ENCODE measurements at regions not wholly inside any gene's neighbourhood (a gene's known extent, or its start where the extent isn't known, plus 50 kb on each side); places are given as distances from the start of the nearest gene placed in this dataset.
A peak's percentile ranks its signal among the peaks of the same experiment; 100 is the strongest.
"Not testable (repeated sequence)": the region's sequence is repeated elsewhere in the genome, so short reads cannot be mapped to it uniquely, and the experiment has no call there.

DNA sequence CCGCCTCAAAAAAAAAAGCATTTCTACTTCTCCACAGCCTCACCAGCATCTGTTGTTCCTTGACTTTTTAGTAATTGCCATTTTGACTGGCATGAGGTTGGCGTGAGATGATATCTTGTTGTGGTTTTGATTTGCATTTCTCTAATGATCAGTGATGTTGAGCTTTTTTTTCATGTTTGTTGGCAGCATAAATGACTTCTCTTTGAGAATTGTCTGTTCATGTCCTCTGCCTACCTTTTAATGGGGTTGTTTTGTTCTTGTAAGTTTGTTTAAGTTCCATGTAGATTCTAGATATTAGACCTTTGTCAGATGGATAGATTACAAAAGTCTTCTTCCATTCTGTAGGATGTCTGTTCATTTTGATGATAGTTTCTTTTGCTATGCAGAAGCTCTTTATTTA lies 182.9 kb downstream of the FOXG1 start:
- no peak for DNase-seq

DNA sequence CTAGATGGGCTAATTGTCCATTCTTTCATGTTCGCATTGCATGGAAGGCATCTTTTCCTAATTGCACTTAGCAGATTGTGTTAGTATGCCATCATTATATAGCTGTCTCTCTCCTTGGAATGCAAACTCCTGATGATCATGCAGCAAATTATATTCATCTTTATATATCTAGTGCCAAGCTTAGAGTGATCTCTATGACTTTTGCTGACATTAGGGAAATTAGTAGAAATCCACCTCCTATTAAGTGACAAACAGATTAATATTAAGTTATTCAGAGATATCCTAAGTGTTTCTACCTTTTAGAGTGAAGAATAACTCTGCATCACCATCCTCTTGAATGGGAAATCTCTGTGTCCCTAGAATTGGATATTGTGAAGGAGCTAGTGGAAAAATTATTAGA lies 185.6 kb downstream of the FOXG1 start:
- DNase-seq, result no peak

DNA sequence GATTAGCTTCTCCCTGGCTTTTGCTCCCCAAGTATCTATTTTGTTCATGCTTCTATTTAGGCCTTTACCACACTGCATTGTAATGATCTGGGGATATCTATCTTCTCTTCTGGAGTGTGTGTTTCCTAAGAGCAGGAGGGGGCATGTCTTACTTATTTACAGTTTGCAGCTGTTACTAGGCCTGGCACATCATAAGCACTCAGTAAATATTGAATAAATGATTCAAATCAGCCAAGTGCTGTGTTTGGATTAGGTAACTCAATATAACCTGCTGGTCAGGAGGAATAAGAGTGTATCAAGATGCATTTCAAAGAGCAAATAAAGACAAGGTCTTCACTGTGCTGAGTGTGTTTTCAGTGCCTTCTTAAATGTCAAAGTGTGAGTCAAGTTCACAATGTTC lies 186.1 kb downstream of the FOXG1 start:
- DNase-seq, result no peak

DNA sequence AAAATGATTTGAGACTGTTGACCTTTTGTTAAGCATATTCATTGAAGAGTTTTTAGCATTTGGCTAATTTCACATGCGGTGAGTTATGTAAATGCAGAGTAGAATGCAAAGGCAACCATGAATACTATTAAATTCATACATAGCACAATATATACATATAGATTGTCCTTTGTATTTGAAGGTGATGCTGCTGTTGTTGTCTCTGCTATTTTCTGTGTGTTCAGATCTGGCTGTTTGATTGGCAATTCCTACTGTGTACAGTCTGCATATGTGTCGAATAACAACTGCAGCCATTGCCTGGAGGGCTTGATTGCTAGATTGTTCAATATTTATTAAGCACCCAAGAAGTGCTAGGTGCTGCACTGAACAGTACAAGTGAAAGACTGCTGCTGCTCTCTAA lies 187.4 kb downstream of the FOXG1 start:
- no peak for DNase-seq

DNA sequence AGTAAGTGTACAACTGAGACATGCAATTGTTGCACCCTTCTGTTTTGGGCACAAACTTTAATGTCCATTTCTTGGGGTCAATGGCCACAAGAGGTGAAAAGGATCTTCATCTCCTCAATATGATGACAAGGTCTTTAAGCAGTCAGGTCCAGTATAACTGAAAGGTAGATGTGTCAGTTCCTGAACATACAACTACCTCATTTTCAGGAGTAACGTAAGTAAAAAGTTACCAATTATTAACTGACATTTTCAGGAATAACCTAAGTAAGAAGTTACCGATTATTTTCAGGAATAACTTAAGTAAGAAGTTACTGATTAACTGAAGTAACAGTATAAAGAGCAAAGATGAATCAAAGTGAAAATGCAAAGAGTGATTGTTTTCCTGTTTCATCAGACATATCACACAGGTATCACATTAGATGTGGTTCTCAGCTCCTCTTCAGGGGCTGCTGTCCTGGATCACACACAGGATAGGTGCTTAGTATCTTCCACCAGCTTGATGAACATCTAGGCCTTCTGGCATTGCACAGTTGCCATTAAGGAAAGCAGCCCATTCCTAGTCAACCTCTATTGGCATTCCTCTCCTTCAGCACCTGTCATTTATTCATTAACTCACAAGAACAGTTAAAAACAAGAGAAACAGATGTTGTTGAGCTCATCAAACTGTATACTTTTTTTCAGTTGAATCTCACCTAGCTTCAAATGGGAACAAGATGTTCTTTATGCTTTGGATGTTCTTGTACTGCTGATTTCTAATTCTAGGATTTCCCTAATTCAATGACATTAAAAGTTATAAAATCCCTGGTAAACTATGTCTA lies 200.0 kb downstream of the FOXG1 start:
- no peak for DNase-seq

DNA sequence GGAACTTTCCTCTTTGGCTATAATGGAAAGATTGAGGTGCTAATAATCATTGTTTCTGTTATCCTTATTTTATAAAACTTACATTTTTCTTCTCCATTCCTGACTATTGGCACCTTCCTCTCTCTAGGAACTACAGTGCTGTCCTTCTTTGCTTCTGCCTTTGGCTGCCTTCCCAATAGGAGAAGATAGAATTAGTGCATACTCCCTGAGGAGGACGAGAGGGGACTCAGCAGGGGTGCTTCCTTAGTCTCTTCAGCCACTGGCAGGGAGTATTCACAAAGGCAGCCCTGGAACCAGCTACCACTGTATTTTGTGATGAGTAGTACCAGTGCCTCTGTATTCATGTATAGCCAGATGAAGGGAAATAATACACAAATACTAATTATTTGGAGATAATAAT lies 208.5 kb downstream of the FOXG1 start:
- DNase-seq, result no peak

DNA sequence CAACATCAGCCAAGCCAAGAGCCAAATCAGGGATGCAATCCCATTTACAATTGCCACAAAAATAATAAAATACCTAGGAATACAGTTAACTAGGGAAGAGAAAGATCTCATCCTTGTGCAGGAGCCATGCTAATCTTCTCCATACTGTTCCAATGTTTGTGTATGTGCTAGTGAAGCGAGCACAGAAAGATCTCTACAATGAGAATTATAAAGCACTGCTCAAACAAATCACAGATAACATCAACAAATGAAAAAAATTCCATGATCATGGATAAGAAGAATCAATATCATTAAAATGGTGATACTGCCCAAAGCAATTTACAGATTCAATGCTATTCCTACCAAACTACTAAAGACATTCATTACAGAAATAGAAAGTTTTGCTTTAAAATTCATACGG lies 215.6 kb downstream of the FOXG1 start:
- DNase-seq, result no peak

DNA sequence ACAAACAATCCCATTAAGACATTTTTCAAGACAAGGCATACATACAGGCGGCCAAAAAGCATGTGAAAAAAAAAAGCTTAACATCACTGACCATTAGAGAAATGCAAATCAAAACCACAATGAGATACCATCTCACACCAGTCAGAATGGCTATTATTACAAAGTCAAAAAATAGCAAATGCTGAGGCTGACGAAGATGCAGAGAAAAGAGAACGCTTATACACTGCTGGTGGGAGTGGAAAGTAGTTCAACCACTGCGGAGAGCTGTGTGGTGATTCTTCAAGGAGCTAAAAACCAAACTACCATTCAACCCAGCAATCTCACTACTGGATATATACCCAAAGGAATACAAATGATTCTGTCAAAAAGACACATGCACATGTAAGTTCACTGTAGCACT lies 216.7 kb downstream of the FOXG1 start:
- no peak for DNase-seq

DNA sequence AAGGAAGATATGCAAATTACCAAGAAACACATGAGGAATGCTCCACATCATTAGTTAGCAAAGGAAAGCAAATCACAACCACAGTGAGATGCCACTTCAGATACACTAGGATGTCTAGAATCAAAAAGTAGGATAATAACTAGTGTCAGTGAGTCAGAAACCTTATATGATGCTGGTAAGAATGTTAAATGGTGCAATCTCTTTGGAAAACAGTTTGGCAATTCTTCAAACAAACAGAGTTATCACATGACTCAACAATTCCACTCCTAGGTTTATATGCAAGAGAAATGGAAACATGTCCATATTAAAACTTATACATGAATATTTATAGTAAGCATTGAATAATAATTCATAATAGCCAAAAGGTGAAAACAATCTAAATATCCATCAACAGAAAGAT lies 220.9 kb downstream of the FOXG1 start:
- no peak for DNase-seq

DNA sequence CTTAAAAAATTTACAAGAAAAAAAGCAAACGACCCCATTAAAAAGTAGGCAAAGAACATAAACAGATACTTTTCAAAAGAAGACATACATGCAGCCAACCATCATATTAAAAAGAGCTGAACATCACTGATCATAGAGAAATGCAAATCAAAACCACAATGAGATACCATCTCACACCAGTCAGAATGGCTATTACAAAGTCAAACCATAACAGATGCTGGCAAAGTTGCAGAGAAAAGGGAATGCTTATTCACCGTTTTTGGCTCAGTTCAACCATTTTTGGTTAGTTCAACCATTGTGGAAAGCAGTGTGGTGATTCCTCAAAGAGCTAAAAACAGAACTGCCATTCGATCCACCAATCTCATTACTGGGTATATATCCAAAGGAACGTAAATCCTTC lies 230.6 kb downstream of the FOXG1 start:
- not testable (repeated sequence) for DNase-seq

DNA sequence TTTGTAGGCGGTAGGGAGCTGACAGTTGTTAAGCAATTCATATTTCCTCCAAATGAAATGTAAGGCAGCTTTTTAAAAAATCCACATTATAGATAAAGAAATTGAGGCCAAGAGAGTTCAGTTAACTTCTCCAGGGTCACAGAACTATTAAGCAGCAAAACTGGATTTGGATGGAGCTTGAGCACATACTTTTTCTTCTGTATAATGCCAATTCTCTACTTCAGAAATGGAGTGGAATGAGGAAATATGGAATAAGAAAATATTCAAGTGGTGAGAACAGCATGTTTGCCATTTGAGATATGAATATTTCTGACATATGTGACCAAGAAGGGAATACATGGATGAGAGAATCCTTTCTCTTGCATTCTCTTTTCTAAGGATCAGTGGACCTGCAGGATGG lies 233.1 kb downstream of the FOXG1 start:
- no peak for DNase-seq

DNA sequence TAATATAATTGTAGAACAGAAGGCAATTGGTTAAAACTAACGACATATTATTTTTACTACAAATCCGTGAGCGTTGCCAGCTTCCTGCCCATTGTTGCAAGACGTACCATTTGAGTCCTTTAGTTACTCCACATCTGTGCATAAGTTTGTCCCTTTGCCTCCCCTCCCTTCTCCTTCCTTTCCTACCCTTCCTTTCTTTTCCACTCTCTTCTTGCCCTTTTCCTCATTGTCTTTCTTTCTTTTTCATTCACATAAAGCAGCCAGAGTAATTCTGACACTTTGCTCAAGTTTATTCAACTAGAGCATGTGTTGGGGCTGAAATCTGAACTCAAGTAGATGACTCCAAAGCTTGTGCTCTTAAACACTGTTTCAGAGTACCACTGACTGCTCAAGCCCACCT lies 239.1 kb downstream of the FOXG1 start:
- DNase-seq, result no peak

DNA sequence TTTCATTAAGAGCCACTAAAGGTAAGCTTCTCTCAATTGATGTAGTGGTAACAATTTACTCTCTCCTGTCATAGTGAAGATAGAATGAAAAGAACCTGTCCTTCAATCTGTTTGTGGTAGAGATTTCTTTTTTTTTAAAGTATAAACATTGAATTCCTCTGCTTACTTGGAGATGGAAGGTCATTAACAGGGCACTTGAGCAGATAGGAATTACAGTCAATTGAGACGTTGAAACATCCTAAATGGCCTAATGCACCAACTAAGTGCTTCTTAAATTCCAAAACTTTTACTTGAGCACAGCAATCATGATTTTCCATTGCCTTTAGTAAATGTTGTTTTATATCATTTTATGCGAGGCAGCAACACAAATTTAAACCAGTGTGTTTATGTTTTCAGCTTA lies 241.4 kb downstream of the FOXG1 start:
- DNase-seq, result no peak

DNA sequence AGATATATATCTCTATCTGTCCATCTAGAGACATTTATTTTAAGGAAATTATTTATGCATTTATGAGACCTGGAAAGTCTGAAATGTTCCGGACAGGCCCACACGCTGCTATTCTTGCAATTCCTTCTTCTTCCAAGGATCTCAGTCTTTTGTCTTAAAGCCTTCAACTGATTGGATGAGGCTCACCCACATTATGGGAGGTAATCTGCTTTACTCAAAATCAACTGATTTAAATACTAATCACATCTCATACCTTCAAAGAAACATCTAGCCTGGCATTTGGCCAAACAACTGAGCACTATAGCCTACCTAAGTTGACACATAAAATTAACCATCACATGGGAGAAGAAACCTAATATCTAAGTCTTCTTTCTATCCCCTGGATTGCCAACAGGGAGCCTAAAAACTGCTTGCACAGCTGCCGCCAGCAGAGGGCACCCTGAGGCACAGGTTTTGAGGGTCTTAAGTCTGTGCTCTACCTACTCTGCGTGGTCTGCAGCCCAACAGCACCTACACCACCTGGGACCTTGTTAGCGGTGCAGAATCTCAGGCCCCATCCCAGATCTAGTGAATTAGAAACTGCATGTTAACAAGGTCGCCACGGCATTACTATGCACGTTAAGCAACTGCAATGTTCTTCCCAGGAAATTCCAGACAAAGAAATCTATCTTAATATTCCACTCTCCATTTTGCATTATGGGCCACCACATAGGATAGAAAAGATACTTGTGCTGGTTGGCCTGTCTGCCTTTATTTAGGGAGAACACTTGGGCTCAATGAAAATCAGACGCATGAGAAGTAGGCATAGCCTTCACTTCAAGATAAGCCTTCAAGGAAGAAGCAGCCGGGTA lies 249.7 kb downstream of the FOXG1 start:
- DNase-seq, result peak; percentile 49

DNA sequence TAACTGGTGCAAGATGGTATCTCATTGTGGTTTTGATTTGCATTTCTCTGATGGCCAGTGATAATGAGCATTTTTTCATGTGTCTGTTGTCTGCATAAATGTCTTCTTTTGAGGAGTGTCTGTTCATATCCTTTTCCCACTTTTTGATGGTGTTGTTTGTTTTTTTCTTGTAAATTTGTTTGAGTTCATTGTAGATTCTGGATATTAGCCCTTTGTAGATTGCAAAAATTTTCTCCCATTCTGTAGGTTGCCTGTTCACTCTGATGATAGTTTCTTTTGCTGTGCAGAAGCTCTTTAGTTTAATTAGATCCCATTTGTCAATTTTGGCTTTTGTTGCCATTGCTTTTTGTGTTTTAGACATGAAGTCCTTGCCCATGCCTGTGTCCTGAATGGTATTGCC lies 256.9 kb downstream of the FOXG1 start:
- DNase-seq, result not testable (repeated sequence)

DNA sequence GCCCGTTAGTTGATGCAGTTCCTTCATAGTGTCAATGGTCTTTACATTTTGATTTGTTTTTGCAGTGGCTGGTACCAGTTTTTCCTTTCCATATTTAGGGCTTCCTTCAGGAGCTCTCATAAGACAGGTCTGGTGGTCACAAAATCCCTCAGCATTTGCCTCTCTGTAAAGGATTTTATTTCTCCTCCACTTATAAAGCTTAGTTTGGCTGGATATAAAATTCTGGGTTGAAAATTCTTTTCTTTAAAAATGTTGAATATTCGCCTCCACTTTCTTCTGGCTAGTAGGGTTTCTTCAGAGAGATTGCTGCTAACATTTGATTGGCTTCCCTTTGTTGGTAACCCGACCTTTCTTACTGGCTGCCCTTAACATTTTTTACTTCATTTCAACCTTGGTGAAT lies 260.9 kb downstream of the FOXG1 start:
- DNase-seq, result not testable (repeated sequence)

DNA sequence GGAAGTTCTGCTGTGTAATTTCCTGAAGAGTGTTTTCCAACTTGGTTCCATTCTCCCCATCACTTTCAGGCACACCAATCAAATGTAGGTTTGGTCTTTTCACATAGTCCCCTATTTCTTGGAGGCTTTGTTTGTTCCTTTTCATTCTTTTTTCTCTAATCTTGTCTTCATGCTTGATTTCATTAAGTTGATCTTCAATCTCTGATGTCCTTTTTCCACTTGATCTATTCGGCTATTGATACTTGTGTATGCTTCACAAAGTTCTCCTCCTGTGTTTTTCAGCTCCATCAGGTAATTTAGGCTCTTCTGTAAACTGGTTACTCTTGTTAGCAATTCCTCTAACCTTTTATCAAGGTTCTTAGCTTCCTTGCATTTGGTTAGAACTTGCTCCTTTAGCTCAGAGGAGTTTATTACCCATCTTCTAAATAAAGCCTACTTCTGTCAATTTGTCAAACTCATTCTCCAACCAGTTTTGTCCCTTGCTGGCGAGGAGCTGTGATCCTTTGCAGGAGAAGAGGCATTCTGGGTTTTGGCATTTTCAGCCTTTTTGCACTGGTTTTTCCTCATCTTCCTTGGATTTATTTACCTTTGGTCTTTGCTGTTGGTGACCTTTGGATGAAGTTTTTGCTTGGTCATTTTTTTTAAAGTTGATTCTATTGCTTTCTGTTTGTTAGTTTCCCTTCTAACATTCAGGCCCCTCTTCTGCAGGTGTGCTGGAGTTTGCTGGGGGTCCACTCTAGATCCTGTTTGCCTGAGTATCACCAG lies 261.5 kb downstream of the FOXG1 start:
- DNase-seq, result not testable (repeated sequence)

DNA sequence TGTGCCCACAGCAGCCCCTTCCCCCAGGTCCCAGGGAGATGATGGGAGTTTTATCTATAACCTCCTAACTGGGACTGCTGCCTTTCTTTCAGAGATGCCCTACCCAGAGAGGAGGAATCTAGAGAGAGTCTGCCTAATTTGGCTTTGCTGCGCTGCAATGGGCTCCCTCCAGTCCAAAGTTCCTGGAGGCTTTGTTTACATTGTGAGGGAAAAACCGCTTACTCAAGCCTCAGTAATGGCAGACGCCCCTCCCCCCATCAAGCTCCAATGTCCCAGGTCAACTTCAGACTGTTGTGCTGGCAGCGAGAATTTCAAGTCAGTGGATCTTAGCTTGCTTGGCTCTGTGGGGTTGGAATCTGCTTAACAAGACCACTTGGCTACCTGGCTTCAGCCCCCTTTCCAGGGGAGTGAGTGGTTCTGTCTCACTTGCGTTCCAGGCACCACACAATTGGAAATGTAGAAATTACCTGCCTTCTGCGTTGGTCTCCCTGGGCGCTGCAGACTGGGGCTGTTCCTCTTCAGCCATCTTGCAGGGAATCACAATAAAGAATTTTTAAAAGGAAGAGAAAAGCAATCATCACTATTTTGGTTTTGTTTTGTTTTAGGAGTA lies 262.5 kb downstream of the FOXG1 start:
- DNase-seq, result no peak

DNA sequence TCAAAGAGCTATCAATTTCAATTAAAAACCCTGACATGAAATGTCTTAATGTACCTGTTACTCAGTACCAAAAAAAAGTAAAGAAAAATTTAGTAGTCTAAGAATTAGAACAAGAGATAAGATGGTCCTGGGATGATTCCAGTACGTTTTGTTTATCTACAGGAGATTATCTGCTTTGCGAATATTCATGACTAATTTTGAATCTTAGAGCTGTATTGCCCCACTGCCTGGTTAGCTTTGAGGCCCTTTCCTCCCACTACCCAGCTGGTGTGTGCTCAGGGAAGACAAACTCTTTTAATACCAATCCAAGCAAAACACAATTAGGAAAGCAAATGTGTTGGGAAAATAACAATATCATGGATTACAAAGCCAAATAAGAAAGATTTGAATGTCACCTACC lies 263.5 kb downstream of the FOXG1 start:
- no peak for DNase-seq

DNA sequence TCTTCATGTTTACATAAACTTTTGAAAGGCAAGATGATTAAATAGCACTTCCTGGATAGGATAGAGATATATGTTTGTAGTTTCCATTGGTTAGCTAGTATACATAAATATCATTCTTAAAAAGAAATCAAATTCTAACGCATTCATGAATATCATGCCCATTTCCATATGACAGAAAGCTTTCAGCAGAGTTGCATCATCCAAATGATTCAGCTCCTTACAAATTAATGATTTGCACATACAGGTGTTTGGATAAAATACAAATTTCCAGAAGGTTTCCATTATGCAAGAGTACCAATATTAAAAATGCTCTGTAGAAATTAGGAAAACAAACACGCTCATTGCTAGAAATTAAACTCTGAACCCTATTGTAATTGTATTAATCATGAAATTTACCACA lies 264.4 kb downstream of the FOXG1 start:
- DNase-seq, result no peak

DNA sequence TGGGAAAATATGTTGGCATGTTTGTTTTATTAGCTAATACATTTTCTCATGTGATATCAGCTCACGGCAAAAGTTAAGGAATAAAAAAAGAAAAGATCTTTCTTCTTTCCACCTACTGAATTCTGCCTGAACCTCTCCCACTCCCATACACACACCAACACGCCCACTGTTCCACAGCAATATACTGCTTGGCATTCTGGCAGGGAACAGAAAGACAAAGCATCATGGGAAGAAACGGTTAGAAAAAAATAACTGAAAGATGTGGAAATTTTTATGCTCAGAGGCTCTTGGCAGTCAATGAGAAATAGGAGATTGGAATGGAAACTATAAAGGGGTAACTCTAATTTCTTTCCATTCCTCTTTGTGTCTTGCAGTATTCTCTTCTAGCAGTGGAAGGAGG lies 268.5 kb downstream of the FOXG1 start:
- DNase-seq, result no peak

DNA sequence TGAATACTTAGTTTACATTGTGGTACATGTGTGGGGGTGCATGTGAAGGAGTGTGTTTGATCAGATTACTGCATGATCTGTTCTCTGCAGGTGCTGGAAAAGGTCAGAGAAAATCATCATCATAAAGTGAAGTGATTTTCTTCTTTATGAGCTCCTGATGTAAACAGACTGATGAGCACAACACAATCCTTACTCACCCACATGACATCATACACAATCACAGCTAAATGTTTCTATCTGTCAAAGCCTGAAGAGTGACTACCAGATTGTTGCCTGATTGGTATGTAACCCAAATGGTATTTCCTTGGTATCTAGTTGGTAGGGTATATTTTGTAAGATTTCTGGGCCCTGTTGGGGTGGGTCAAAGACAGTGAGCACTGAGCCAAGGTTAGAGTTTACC lies 270.8 kb downstream of the FOXG1 start:
- DNase-seq, result no peak

DNA sequence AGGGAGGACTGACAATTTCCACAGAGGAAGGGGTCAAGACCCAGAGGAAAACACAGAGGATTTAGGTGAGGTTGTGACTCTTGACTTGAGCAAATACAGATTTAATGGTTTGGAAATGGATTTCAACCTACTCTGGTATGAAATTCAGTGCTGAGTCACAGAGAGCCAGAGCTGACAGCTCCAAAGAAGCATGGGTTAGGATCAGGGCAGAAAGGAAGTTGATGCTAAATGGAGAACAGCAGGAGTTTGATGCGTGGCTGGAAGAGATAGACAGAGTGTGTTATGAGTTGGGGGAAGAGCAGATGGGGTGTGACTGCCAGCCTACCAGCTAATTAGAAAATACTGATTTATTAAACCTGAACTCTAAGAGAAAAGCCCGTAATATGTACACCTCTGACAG lies 272.6 kb downstream of the FOXG1 start:
- DNase-seq, result no peak

Measured in NCI-H1105 treated with DMSO at 0.1 percent for 48 hours (cell line).